HG03066 (cell line): ENCODE measurements at regions not wholly inside any gene's neighbourhood (a gene's known extent, or its start where the extent isn't known, plus 50 kb on each side); places are given as distances from the start of the nearest gene placed in this dataset.
"Not testable (repeated sequence)": the region's sequence is repeated elsewhere in the genome, so short reads cannot be mapped to it uniquely, and the experiment has no call there.

Experiments
- ATAC-seq: cut with Tn5 transposase; IDR thresholded peaks from one replicate; pipeline ENCODE4 v1.9.1; 2021; ENCODE audit warnings: low read depth; ENCODE audit not compliant: unreplicated experiment

DNA sequence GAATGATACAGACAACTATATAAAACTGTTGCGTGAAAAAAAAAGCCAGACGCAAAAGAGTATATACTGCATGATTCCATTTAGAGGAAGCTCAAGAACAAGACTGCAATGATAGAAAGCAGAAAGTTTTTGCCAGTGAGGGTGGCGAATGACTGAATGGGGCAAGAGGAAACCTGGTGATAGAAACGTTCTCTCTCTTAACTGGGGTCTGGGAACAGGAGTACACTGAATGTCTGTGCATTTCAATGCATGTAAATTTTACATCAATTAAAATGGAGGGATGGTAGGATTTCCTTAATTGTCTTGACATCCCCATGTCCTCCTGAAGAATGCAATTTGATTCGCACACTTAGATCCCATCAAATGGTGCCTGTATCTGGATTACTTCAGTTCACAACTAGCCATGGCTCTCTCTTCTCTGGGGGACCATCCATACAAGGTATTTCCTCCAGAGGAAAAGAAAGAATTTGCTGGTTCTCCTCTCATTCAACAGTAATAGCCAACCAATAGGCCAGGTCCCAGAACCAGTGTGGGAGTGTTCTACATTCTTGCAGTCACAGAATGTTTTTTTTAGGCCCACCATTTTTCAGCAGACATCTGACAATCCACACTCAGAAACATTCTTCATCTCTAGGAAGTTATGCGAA is 221.0 kb upstream of the KLF14 start:
- no peak for ATAC-seq

DNA sequence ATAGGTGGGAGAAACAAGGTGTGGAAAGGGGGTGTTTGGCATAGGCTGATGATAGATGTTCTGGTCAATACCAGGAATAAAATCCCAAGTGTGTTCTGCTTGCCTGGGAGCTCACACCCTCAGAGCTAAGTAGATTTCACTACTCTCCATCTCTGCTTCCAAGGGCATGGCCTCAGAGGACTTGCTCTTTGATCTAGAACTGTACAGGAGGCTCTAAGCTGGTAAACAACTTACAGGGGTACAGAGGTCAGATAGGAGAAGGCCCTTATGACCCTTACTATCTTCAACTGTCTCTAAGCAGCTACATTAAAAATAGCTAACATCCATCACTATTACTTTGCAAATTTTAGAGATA is 221.5 kb upstream of the KLF14 start:
- no peak for ATAC-seq

DNA sequence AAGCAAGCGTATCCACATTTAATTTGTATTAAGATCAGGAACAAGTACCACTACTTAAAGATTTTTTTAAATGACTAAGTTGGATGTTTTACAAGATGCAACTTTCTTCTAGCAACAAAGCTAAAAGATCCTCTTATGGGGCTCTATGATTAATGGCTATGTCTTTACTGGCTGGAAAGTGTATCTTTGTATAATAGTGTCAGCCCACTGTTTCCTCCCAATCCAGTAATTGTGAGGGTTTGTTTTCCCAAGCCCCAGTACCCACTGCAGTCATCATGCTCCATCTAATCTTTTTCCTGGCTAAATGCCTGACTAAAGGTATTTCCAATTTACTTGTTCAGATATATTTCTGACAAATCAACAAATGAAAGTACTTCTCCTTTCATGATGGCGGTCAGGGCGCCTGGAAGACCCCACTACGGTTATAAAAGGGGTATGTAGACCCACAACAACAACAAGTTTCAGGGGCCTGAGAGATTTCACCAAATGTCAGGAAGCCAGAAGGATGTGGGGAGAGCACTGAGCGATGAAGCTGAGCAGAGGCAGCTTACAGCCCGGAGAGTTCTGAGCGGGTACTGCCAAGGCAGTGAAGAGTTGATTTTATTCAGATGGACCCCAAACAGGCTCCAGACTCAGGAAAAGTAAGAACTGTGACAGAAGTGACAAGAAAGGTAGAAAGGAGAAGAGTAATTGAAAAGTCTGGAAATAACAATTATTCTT is 222.6 kb upstream of the KLF14 start:
- ATAC-seq, result no peak

DNA sequence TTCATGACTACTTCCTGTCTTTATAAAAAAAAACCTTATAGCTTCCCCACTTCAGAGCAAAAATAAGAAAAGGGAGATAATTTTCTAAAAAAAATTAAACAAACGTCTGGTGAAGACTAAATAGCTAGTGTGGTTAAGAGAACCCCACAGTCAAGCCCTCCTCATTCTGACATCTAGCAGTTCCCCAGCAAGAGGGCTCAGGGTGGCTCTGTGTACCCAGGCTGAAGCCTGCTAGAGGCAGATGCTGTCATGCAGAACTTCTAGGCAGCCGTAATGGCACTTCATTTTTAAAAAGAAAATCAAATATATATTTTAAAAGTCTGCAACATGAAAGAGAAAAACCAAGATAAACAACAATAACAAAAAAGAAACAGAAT is 223.1 kb upstream of the KLF14 start:
- no peak for ATAC-seq

DNA sequence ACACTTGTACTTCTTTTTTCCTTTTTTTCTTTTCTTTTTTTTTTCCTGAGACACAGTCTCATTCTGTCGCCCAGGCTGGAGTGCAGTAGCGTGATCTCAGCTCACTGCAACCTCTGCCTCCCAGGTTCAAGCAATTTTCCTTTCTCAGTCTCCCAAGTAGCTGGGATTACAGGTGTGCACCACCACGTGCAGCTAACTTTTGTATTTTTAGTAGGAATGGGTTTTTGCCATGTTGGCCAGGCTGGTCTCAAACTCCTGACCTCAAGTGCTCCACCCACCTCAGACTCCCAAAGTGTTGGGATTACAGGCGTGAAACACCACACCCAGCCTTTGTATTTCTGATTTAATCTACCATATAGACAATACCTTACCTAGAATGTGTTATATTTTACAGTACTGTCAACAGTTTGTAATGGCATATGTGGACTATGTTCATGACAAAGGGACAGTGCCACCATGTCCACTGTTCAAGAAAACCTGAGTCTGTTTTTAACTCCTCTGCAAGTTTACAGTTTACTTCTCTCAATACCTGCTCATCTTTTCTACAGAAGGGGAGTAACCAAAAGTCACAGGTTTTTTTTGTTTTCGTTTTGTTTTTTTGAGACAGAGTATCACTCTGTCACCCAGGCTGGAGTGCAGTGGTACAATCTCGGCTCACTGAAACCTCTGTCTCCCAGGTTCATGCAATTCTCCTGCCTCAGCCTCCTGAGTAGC is 223.9 kb upstream of the KLF14 start:
- not testable (repeated sequence) for ATAC-seq

DNA sequence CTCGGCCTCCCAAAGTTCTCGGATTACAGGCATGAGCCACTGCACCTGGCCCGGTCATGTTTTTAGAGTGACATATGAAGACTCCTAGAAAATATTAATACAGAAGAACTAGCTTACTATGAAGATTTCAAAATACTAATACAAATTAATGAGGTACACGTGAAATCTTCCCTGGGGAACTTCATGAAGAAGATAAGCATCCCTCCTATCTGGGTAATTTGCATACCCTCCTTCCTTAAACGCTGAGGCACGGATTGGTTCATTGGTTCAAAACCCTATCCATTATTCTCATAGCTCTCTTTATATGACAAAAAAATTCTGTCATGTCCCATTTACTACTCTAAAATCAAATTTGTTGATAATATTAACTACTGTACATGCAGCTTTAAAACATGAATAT is 224.8 kb upstream of the KLF14 start:
- ATAC-seq, result no peak

DNA sequence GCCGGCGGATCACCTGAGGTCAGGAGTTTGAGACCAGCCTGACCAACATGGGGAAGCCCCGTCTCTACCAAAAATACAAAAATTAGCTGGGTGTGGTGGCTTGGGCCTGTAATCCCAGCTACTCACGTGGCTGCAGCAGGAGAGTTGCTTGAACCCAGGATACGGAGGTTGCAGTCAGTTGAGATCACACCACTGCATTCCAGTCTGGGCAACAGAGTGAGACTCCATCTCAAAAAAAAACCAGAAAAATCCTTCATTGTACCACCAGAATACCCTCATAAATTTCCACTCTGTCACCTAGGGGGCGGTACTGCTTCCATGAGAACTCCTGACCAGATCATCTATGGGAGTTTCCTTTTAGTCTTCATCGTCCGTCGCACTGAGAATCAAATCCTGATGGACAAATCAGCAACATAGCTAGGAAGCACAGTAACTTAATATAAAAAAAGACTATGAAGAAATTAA is 225.8 kb upstream of the KLF14 start:
- ATAC-seq, result no peak

DNA sequence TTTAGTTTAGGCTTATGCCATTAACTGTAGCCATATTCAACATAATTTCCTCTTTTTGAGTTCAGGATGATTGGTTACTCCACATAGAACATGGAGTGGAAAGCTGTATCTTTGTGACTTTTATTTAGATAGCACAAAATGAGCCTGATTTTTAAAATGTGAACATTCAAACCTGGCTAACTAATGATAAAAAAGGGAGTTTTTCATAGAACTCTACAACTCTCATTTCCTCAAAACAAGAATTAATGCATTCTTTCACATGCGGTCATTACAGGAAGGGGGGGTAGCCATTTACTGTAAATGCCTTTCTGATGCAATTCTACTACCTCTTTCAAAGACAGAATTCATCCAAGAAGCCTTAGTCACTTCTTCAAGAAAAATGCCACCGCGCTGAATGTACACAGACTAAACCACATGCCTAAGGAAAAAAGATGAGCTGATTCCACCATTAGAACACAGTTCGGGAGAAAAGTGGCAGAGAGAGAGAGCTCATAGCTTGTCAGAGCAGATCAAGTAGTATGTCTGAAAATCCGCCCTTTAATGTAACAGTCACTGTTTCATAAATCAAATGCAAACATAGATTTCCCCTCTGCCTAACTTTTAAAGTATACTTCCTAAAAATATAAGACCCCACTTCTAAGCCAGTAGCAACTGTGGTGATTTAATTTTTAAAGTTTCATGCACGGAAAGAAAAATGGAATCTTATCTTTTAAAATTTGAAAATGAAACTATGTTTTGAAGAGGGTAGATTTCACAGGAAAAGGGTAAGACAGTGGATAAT is 226.4 kb upstream of the KLF14 start:
- peak; percentile 36 for ATAC-seq

DNA sequence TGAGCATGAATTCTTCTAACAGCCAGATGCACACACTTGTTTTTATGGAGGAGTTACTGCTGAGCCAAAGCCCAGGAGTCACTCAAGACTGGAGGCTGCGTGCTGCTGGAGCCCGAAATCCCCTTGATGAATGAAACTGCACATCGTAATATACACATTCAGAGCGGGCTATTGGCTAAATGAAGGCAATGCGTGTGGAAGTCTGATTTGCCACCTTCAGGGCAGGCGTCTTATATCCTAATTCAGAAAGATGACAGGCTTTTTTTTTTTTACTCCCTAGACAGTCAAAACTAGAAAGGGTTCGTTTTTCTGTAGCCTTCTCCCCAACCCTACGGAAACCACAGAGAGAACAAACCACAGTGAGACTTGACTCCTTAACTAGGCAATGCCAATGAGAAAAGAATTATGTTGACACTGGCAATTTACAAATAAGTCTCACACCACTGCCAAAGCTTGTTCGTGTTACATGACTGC is 227.2 kb upstream of the KLF14 start:
- ATAC-seq, result peak; percentile 66

DNA sequence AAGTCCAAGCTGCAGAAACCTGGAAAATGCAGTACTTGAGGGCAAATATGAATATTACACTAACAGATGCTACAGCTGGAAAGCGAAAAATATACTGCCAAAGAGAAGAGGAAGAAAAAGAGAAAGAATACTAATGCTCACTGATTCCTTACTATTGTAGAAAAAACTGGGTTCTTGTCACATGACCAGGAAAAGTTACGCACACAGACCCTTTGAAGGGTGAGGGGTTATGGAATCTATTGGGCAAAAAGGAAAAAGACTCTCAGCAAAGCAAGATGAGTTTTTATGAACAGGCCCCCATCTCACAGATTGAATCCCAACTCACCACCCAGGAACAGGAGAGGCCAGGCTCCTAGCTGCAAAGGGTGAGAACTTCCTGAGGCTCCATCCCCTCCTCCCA is 228.1 kb upstream of the KLF14 start:
- ATAC-seq, result no peak

DNA sequence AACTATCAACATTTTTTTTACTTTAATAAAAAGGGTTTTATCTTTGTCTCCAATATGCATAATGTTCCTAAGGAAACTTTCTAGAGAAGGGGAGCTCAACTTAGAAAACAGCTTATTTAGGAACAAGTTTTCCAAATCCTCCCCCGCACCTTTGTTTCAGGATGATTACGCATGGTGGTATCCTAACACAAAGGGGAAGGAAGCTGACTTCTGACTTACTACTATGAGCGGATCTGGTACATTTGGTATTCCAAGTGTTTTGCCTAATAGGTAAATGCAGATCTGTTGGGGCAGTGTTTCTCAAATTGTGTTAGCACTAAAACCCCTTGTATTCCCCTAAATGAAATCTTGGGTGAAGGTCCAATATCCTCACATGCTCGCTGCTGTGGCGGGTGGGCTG is 229.3 kb upstream of the KLF14 start:
- ATAC-seq, result no peak

DNA sequence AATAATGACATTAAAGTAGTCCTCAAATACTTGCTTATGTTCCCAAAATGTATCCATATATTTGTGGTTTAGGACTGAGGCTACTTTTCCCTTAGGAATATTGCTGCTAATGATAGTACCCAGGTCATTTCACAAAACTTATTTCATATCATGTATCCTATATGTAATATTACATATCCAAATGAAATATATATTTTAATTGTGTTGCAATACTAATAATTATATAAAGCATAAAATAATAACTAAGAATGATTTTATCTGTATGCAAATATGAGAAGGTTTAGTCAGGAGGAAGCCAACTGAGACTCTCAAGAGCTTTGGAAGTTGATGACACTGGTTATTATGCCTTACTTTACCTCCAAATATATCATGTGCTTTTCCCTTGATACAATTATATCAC is 231.5 kb upstream of the KLF14 start:
- no peak for ATAC-seq

DNA sequence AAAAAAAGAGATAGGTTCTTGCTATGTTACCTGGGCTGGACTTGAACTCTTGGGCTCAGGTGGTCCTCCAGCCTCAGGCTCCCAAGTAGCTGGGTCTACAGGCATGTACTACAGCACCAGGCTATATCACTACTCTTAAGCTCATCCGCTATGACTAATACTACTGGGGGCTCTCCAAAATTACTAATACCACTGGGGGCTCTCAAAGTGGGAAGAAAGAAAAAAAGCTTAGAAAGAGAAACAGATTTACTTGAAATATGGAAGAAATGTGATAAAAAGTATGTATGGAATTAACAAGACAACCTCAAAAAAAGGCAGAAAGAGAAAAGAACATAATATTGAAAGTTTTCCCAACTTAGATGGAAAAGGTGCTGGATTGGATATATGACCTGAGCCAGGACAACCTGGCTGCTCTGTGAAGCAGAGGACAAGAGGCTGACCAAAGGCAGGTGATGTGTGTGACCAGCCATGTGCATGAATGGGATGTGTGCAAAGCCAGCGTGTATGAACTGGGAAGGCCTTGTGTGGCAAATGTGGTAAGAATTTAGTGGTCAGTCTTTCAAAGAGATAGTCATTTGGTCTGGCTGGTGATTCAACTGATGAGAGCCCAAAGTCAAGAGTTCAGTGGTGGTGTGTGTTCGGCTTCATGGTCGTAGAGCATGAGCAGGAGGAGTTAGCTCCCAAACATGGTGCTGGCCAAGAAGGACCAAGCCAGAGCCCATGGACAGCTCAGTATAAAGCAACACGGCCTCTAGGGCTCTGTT is 232.4 kb upstream of the KLF14 start:
- no peak for ATAC-seq

GRCh38 chr7:130970196-130970595 is 236.2 kb upstream of the KLF14 start:
- no peak for ATAC-seq

DNA sequence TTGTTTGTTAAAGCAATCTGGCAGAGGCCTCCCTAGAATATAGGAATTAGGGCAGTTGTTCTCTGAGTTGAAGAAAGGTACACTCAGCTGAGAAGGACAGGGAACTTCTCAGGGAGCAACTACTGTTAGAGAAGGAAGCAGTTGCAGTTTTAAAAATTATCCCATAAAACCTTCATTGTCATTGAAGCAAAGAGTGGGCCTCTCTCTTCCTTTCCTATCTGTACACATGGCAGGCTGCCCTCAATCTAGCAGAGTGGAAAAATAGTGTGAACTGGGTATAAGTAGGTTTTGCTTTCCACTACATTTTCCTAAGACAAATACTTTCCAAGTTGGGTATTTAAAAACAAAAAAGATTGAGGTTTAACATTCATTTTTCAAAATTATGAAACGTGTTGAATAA is 236.7 kb upstream of the KLF14 start:
- ATAC-seq, result no peak

GRCh38 chr7:130971297-130971696 is 237.3 kb upstream of the KLF14 start:
- no peak for ATAC-seq

DNA sequence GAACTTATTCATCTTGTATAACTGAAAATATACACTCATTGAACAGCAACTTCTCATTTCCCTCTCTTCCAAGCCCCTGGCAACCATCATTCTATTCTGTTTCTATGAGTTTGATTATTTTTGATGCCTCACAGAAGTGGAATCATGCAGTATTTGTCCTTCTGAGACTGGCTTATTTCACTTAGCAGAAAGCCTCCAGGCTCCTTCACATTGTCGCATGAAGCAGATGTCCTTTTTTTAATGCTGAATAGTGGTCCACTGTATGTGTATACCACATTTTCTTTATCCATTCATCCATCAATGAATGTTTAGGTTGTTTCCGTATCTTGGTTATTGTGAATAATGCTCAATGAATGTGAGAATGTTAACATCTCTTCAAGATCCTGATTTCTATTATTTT is 238.2 kb upstream of the KLF14 start:
- ATAC-seq, result no peak

DNA sequence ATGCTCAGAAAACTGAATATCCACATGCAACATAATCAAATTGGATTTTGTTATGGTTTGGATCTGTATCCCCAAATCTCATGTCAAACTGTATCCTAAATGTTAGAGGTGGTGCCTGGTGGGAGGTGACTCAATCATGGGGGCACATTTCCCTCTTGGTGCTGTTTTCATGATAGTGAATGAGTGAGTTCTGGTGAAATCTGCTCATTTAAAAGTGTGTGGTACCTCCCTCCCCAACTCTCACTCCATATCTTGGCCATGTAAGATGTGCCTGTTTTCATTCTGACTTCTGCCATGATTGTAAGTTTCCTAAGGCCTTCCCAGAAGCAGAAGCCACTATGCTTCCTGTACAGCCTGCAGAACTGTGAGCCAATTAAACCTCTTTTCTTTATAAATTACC is 239.6 kb upstream of the KLF14 start:
- ATAC-seq, result no peak

DNA sequence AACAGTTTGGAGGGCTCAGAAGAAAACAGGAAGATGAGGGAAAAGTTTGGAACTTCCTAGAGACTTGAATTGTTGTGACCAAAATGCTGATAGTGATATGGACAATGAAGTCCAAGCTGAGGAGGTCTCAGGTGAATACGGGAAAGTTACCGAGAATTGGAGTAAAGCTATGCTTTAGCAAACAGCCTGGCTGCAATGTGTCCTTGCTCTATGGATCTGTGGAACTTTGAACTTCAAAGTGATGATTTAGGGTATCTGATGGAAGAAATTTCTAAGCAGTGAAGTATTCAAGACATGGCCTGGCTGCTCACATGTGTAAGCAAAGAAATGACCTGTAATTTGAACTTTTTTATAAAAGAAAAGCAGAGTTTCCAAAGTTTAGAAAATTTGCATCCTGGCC is 240.2 kb upstream of the KLF14 start:
- no peak for ATAC-seq

DNA sequence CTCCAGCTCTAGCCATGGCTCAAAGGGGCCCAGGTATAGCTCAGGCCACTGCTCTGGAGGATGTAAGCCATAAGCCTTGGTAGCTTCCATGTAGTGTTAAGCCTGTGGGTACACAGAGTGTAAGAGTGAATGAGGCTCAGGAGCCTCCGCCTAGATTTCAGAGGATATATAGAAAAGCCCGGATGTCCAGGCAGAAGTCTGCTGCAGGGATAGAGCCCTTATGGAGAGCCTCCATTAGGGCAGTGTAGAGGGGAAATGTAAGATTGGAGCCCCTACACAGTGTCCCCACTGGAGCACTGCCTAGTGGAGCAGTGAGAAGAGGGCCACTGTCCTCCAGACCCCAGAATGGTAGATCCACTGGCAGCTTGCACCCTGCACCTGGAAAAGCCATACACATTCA is 240.8 kb upstream of the KLF14 start:
- no peak for ATAC-seq
